ENCODE measurements at regions not wholly inside any gene's neighbourhood (a gene's known extent, or its start where the extent isn't known, plus 50 kb on each side); places are given as distances from the start of the nearest gene placed in this dataset.

DNA sequence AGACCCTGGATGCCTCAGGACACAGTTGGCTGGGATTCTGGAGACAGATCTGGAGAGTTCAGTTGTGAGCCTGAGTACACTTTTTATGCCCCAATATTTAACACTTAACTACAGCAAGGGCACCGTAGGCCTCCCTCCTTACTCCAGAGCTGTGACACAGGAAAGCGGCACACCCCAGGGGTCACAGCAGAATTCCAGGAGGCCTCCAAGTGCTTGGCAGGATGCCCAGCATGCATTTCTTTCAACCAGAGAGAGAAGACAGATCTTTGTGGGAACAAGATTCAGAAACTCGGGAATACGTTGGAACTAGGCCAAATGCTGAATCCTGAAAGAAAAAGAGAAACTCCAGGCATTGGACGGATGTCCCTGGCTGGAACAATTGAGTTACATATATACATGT is 199.2 kb upstream of the NT5C1B start:
- Mint-ChIP-seq H3K4me3 (no peak overlapping the region), H3K9me3 (no peaks in the 10 kb centered on the region)

GRCh38 chr2:18787726-18788125 is 198.4 kb upstream of the NT5C1B start:
- Mint-ChIP-seq H3K27me3 (no peaks in the 10 kb centered on the region), H3K27ac (no peak overlapping the region), H3K36me3 (peaks cover 1 to 3% of the 10 kb centered on the region in 2 donors), H3K4me1 (no peaks in the 10 kb centered on the region), H3K4me3 (no peak overlapping the region), H3K9me3 (peaks cover 0 to 3% of the 10 kb centered on the region in 2 donors)
- no peak for DNase-seq
- ATAC-seq (replicated peaks): no peak

More for the DNA sequence above, 199.2 kb upstream of the NT5C1B start:
- Mint-ChIP-seq H3K27me3 (no peaks in the 10 kb centered on the region), H3K4me1 (no peaks in the 10 kb centered on the region), H3K36me3 (peaks cover 0 to 1% of the 10 kb centered on the region in 2 donors), H3K27ac (no peak overlapping the region)
- DNase-seq (no peak), ATAC-seq (replicated peaks) (no peak)

- Mint-ChIP-seq H3K9me3 (peaks cover 0 to 3% of the 10 kb centered on the region in 2 donors), H3K27me3 (no peaks in the 10 kb centered on the region), H3K4me3 (no peak overlapping the region), H3K36me3 (peaks cover 0 to 3% of the 10 kb centered on the region in 2 donors), H3K4me1 (no peaks in the 10 kb centered on the region), H3K27ac (no peak overlapping the region)
- DNase-seq (no peak), ATAC-seq (replicated peaks) (no peak)
Measured at GRCh38 chr2:18784245-18784644, 194.9 kb upstream of the NT5C1B start.

DNA sequence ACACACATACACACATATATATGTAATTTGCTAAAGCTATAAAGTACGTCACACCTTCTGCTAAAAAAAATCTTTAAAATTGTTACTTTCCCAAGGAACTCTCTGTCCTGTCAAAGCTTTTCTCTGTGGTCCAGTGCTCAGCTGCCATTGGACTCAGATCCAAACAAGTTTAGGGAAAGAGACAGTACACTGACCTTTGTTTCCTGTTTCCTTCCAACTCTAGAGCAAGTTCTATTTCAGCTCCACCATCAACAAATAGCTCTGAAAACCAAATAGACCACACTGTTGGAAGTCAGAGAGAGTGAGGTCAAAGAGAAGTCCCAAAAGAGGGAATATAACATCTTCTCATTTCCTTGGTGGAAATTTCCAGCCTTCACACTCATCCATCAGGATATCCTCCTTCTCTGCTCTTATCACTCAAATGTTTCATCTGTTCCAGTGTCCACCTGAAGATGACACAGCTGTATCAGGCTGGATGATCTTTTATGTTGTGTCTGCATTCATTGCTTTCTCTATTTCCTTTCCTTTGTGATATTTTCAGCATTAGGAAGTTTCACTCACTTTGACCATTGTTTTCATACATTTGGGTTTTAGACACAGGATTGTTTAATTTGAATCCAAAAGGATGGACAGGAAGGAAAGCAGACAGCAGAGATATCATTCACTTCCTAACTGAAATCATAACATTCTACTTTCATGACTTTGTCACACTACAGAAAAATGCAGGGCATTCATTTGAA is 192.3 kb upstream of the NT5C1B start:
- Mint-ChIP-seq H3K4me3 (no peak overlapping the region), H3K4me1 (no peaks in the 10 kb centered on the region), H3K9me3 (peaks cover 0 to 3% of the 10 kb centered on the region in 2 donors), H3K27me3 (no peaks in the 10 kb centered on the region), H3K36me3 (peaks cover 0 to 3% of the 10 kb centered on the region in 2 donors), H3K27ac (no peak overlapping the region)
- ATAC-seq (replicated peaks) (no peak), DNase-seq (no peak)

- H3K27me3 Mint-ChIP-seq: no peaks in the 10 kb centered on the region
- H3K9me3 Mint-ChIP-seq: no peaks in the 10 kb centered on the region
- H3K4me1 Mint-ChIP-seq: no peaks in the 10 kb centered on the region
- ATAC-seq (replicated peaks) (no peak), DNase-seq (no peak)
- H3K4me3 Mint-ChIP-seq: no peak overlapping the region
- no peak overlapping the region for H3K27ac Mint-ChIP-seq
- no peaks in the 10 kb centered on the region for H3K36me3 Mint-ChIP-seq
Measured at GRCh38 chr2:18777250-18777812, 188.0 kb upstream of the NT5C1B start.

GRCh38 chr2:18771212-18771611 is 181.8 kb upstream of the NT5C1B start:
- H3K9me3 Mint-ChIP-seq: peaks cover 8 to 10% of the 10 kb centered on the region in 2 donors
- ATAC-seq (replicated peaks) (no peak), DNase-seq (no peak)
- peaks cover 3 to 4% of the 10 kb centered on the region in 2 donors for H3K36me3 Mint-ChIP-seq
- H3K4me1 Mint-ChIP-seq: no peaks in the 10 kb centered on the region
- H3K4me3 Mint-ChIP-seq: no peak overlapping the region
- no peaks in the 10 kb centered on the region for H3K27me3 Mint-ChIP-seq
- H3K27ac Mint-ChIP-seq: no peak overlapping the region

GRCh38 chr2:18763338-18763737 is 174.0 kb upstream of the NT5C1B start:
- DNase-seq: no peak
- Mint-ChIP-seq H3K27me3 (peaks cover 0 to 6% of the 10 kb centered on the region in 2 donors), H3K4me1 (no peaks in the 10 kb centered on the region), H3K27ac (no peak overlapping the region), H3K4me3 (no peak overlapping the region), H3K36me3 (peaks cover 3 to 8% of the 10 kb centered on the region in 2 donors), H3K9me3 (peaks cover 9 to 15% of the 10 kb centered on the region in 2 donors)
- ATAC-seq (replicated peaks): no peak

DNA sequence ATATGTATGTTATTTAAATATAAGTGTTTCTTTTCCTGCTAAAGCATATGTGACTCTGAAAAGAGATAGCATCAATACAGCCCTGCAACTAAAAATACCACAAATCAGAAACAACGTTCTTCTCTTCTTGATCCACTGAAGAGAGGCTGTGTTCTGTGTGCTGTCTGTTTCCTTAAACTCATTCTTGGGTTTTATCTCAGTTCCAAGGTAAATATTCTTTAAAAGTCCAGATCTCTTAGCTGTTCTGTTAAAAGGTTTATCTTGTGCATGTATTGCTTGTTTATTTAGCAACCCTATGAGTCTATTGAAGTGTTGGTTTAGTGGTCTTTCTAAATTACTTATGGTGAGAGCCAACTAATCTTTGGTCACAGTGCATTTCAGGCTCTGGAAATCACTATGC is 173.3 kb upstream of the NT5C1B start:
- H3K9me3 Mint-ChIP-seq: peaks cover 8 to 13% of the 10 kb centered on the region in 2 donors
- DNase-seq (no peak), ATAC-seq (replicated peaks) (no peak)
- no peaks in the 10 kb centered on the region for H3K4me1 Mint-ChIP-seq
- H3K4me3 Mint-ChIP-seq: no peak overlapping the region
- peaks cover 0 to 6% of the 10 kb centered on the region in 2 donors for H3K27me3 Mint-ChIP-seq
- H3K36me3 Mint-ChIP-seq: peaks cover 3 to 6% of the 10 kb centered on the region in 2 donors
- H3K27ac Mint-ChIP-seq: no peak overlapping the region

DNA sequence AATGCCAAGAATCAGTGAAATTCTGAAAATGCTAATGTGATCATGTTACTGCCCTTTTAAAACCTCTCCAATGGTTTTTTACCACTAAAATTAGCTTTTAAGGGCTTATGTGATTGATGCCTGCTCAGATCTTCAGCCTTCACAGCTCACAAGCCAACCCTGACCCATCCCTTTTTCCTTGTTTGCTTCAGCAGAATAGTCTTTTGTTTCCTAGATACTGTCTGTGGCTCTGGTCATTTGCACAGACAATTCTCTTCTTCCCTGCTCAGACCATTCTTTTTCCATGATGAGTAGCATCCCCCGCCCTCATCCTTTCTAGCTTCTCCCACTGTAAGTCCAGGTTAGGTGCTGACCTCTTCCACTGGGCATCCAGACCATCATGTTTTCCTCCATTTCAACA is 164.9 kb upstream of the NT5C1B start:
- no peaks in the 10 kb centered on the region for H3K27me3 Mint-ChIP-seq
- H3K4me3 Mint-ChIP-seq: no peak overlapping the region
- peaks cover 0 to 3% of the 10 kb centered on the region in 2 donors for H3K9me3 Mint-ChIP-seq
- H3K36me3 Mint-ChIP-seq: peaks cover 0 to 1% of the 10 kb centered on the region in 2 donors
- H3K4me1 Mint-ChIP-seq: no peaks in the 10 kb centered on the region
- DNase-seq (no peak), ATAC-seq (replicated peaks) (no peak)
- no peak overlapping the region for H3K27ac Mint-ChIP-seq

DNA sequence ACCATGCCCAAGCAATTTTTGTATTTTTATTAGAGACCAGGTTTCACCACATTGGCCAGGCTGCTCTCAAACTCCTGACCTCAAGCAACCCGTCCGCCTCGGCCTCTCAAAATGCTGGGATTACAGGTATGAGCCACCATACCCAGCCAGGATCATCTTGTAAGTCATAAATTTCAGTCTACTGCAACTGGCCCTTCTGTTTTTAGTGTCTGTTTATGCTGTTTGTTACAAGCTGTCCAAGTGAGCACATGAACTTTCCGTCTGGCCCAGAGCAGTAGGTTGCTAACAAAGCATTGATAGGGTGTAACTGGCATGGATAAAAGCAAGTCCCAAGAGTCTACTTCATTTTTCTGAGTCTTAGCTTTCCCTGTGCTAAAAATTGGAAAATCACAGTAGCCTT is 164.4 kb upstream of the NT5C1B start:
- H3K4me1 Mint-ChIP-seq: no peaks in the 10 kb centered on the region
- DNase-seq (no peak), ATAC-seq (replicated peaks) (no peak)
- H3K36me3 Mint-ChIP-seq: peaks cover 0 to 1% of the 10 kb centered on the region in 2 donors
- H3K27me3 Mint-ChIP-seq: no peaks in the 10 kb centered on the region
- H3K27ac Mint-ChIP-seq: no peak overlapping the region
- H3K4me3 Mint-ChIP-seq: no peak overlapping the region
- no peaks in the 10 kb centered on the region for H3K9me3 Mint-ChIP-seq

GRCh38 chr2:18752667-18753422 is 163.5 kb upstream of the NT5C1B start:
- ATAC-seq (replicated peaks): no peak
- no peaks in the 10 kb centered on the region for H3K4me1 Mint-ChIP-seq

DNA sequence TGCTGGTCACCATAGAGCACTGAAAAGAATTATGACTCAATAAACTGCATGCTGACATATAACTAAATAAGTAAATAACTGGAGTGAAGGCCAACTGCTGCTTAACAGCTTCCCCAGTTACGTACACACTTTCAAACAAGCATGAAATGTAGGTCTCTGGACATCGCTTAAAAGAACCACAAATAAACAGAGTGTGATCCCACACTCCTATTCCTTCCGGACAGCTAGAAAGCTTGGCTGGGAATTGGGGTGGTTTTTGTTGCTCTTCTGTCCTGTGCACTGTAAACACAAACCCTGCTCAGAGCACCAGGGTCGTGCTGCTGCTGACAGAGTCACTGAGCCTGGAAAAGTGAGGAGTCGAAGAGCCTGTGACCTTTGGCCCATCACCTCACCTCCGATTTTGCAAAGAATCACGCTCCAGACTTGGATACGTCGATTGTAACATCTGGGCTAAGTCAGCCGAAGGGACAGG is 162.7 kb upstream of the NT5C1B start:
- ATAC-seq (replicated peaks): no peak
- no peak overlapping the region for H3K4me3 Mint-ChIP-seq

More at GRCh38 chr2:18752667-18753422, 163.5 kb upstream of the NT5C1B start:
- Mint-ChIP-seq H3K9me3 (no peaks in the 10 kb centered on the region), H3K27me3 (no peaks in the 10 kb centered on the region), H3K36me3 (no peaks in the 10 kb centered on the region), H3K27ac (no peak overlapping the region), H3K4me3 (no peak overlapping the region)
- DNase-seq: no peak

GRCh38 chr2:18750672-18751554 is 161.5 kb upstream of the NT5C1B start:
- Mint-ChIP-seq H3K4me1 (no peaks in the 10 kb centered on the region), H3K4me3 (no peak overlapping the region), H3K36me3 (no peaks in the 10 kb centered on the region), H3K9me3 (no peaks in the 10 kb centered on the region), H3K27ac (no peak overlapping the region), H3K27me3 (no peaks in the 10 kb centered on the region)
- DNase-seq (no peak), ATAC-seq (replicated peaks) (no peak)

More for the DNA sequence above, 162.7 kb upstream of the NT5C1B start:
- no peak for DNase-seq
- Mint-ChIP-seq H3K4me1 (no peaks in the 10 kb centered on the region), H3K9me3 (no peaks in the 10 kb centered on the region), H3K27ac (no peak overlapping the region), H3K27me3 (no peaks in the 10 kb centered on the region), H3K36me3 (no peaks in the 10 kb centered on the region)
